ENCODE measurements at regions not wholly inside any gene's neighbourhood (a gene's known extent, or its start where the extent isn't known, plus 50 kb on each side); places are given as distances from the start of the nearest gene placed in this dataset.

DNA sequence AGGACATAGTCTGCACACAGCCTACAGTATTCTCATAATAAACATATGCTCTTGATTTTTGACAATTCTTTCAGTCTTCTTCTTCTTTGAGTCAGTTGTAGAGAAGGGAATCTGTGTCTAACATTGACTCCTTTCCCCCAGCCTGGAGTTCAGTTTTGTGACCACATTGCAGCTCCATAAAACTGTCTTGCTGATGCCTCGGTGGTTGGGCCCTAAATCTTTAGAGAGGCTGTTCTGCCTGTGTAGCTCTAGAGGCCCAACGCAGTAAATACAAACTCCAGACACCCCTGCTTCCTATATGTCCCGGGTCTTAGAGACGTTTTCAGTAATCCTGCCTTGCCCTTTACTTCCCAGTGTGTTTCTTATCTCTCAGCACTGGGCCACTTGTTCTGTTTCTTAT lies 639.5 kb upstream of the AADAT start:
- TF ChIP-seq EZH2phosphoT487 (IDR thresholded peaks at IDR 0.05; ENCODE audit: insufficient read depth, low read depth) (no peak), EZH2 (IDR thresholded peaks at IDR 0.05; ENCODE audit: insufficient read depth, poor library complexity, severe bottlenecking) (no peak)

Measured in GM23248 (cell line).